MM.1S (cell line): ENCODE measurements at regions not wholly inside any gene's neighbourhood (a gene's known extent, or its start where the extent isn't known, plus 50 kb on each side); places are given as distances from the start of the nearest gene placed in this dataset.

Experiments
- DNase-seq: peaks from one replicate; pipeline ENCODE4 v3.0.0-alpha.2; 2015
- H2AFZ ChIP-seq: fragments of 300-600 bp; sonication (generic); 2 replicates; pipeline ENCODE4 v1.6.0; 2016; ENCODE audit warnings: antibody characterized with exemption, low read length
- H3F3A ChIP-seq: fragments of 300-600 bp; sonication (generic); 2 replicates; pipeline ENCODE4 v1.6.1; 2016; ENCODE audit warnings: mild to moderate bottlenecking, antibody characterized with exemption, low read length, moderate library complexity, mixed read lengths; ENCODE audit not compliant: insufficient read depth
- H3K27ac ChIP-seq: fragments of 300-600 bp; sonication (generic); 2 replicates; pipeline ENCODE4 v1.5.1; 2016; ENCODE audit warnings: mild to moderate bottlenecking, low read length
- H3K27me3 ChIP-seq: fragments of 300-600 bp; sonication (generic); replicated peaks from 2 replicates; pipeline ENCODE4 v1.6.0; 2016; ENCODE audit warnings: low read length; ENCODE audit not compliant: insufficient read depth
- H3K36me3 ChIP-seq: fragments of 300-600 bp; sonication (generic); replicated peaks from 2 replicates; pipeline ENCODE4 v1.6.1; 2016; ENCODE audit warnings: mild to moderate bottlenecking, low read length, mixed read lengths; ENCODE audit not compliant: insufficient read depth
- H3K4me1 ChIP-seq: fragments of 300-600 bp; sonication (generic); 2 replicates; pipeline ENCODE4 v1.6.1; 2016; ENCODE audit warnings: low read length, mixed read lengths
- H3K4me2 ChIP-seq: fragments of 300-600 bp; sonication (generic); 2 replicates; pipeline ENCODE4 v1.6.0; 2016; ENCODE audit warnings: low read depth, low read length
- H3K4me3 ChIP-seq: fragments of 300-600 bp; sonication (generic); 2 replicates; pipeline ENCODE4 v1.5.1; 2016; ENCODE audit warnings: low read length, mixed read lengths
- H3K79me2 ChIP-seq: fragments of 300-600 bp; sonication (generic); 2 replicates; pipeline ENCODE4 v1.6.1; 2016; ENCODE audit warnings: mixed run types, low read length, mixed read lengths
- H3K9ac ChIP-seq: fragments of 300-600 bp; sonication (generic); 2 replicates; pipeline ENCODE4 v1.6.1; 2016; ENCODE audit warnings: low read length, mixed read lengths
- H3K9me2 ChIP-seq: fragments of 300-600 bp; sonication (generic); replicated peaks from 2 replicates; pipeline ENCODE4 v1.6.1; 2016; ENCODE audit warnings: mild to moderate bottlenecking, low read length, mixed read lengths; ENCODE audit not compliant: insufficient read depth
- H3K9me3 ChIP-seq: fragments of 300-600 bp; sonication (generic); replicated peaks from 2 replicates; pipeline ENCODE4 v1.6.1; 2016; ENCODE audit warnings: mild to moderate bottlenecking, low read length, mixed read lengths; ENCODE audit not compliant: insufficient read depth
- H4K20me1 ChIP-seq: fragments of 300-600 bp; sonication (generic); 2 replicates; pipeline ENCODE4 v1.6.1; 2016; ENCODE audit warnings: mild to moderate bottlenecking, low read length, moderate library complexity, mixed read lengths; ENCODE audit not compliant: insufficient read depth
- EZH2 ChIP-seq: fragments of 300-600 bp; sonication (generic); optimal IDR thresholded peaks from 2 replicates; pipeline ENCODE3; 2017; ENCODE audit warnings: low read depth, mild to moderate bottlenecking, antibody characterized with exemption, low read length, mixed read lengths
- EZH2phosphoT487 ChIP-seq: fragments of 300-600 bp; sonication (generic); IDR thresholded peaks from 2 replicates; pipeline ENCODE4 v1.6.1; 2018; ENCODE audit warnings: antibody characterized with exemption, low read length
- TF ChIP-seq, protein P1 (sequence below): fragments of 300-600 bp; sonication (generic); IDR thresholded peaks from 2 replicates; pipeline ENCODE4 v1.5.1; 2016; ENCODE audit warnings: antibody characterized with exemption, low read length, mixed read lengths

DNA sequence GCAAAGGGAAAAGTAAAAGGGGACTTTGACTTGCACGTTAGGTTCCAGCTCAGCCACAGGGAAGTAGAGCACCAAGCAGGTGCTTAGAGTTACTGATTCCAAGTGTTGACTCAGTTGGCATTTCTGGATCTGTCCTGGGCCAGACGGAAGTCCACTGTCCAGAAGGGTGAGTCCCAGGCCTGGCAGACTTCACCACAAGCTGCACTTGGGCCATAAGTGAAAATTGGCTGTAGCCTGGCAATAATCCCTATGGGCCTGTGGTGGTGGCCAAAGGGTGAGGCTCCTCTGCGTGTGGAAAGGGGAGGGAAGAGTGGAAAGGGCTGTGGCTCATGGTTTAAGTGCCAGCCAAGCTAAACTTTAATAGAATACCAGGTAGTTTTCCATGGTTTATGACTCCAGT is 121.5 kb downstream of the DTWD1 start:
- no peaks in the 10 kb centered on the region for H3K9me2 ChIP-seq
- DNase-seq = no peak
- H3K4me1 ChIP-seq = no peaks in the 10 kb centered on the region
- H2AFZ ChIP-seq = no peak overlapping the region
- H3K27ac ChIP-seq = no peak overlapping the region
- H3K27me3 ChIP-seq = no peaks in the 10 kb centered on the region
- no peak overlapping the region for H3K9ac ChIP-seq
- no peaks in the 10 kb centered on the region for H4K20me1 ChIP-seq
- H3K79me2 ChIP-seq = no peaks in the 10 kb centered on the region
- H3K4me3 ChIP-seq = no peak overlapping the region
- TF ChIP-seq EZH2 (no peak), EZH2phosphoT487 (no peak)
- TF ChIP-seq, protein P1, sequence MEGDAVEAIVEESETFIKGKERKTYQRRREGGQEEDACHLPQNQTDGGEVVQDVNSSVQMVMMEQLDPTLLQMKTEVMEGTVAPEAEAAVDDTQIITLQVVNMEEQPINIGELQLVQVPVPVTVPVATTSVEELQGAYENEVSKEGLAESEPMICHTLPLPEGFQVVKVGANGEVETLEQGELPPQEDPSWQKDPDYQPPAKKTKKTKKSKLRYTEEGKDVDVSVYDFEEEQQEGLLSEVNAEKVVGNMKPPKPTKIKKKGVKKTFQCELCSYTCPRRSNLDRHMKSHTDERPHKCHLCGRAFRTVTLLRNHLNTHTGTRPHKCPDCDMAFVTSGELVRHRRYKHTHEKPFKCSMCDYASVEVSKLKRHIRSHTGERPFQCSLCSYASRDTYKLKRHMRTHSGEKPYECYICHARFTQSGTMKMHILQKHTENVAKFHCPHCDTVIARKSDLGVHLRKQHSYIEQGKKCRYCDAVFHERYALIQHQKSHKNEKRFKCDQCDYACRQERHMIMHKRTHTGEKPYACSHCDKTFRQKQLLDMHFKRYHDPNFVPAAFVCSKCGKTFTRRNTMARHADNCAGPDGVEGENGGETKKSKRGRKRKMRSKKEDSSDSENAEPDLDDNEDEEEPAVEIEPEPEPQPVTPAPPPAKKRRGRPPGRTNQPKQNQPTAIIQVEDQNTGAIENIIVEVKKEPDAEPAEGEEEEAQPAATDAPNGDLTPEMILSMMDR = no peak
- no peaks in the 10 kb centered on the region for H3K36me3 ChIP-seq
- no peak overlapping the region for H3K4me2 ChIP-seq
- no peaks in the 10 kb centered on the region for H3K9me3 ChIP-seq
- no peaks in the 10 kb centered on the region for H3F3A ChIP-seq

DNA sequence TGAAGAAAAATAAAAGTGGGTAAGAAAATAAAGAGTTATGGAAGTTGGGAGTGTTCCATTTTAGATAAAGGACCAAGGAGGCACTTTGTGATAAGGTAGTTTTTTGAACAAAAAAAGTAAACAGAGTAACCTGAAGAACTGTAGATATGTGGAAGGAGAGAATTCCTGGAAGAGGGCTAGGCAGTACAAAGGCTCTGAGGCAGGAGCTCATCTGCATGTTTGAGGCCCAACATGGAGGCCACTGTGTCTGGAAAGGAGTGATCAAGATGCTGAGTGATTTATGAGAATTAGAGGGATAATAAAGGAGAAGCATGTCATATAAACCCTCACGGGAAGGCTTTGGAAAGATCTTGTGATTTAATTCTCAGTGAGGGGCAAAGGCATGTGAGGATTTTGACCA is 126.5 kb downstream of the DTWD1 start:
- TF ChIP-seq EZH2 (no peak), EZH2phosphoT487 (no peak)
- TF ChIP-seq, protein P1 = no peak
- Histone ChIP-seq H3K9me3 (no peaks in the 10 kb centered on the region), H3K79me2 (no peaks in the 10 kb centered on the region), H4K20me1 (no peaks in the 10 kb centered on the region), H3K9ac (no peak overlapping the region), H3K36me3 (no peaks in the 10 kb centered on the region), H2AFZ (no peak overlapping the region), H3K27me3 (no peaks in the 10 kb centered on the region), H3K9me2 (no peaks in the 10 kb centered on the region), H3K4me1 (no peaks in the 10 kb centered on the region), H3K4me2 (no peak overlapping the region), H3F3A (no peaks in the 10 kb centered on the region), H3K27ac (no peak overlapping the region), H3K4me3 (no peak overlapping the region)
- DNase-seq = no peak

DNA sequence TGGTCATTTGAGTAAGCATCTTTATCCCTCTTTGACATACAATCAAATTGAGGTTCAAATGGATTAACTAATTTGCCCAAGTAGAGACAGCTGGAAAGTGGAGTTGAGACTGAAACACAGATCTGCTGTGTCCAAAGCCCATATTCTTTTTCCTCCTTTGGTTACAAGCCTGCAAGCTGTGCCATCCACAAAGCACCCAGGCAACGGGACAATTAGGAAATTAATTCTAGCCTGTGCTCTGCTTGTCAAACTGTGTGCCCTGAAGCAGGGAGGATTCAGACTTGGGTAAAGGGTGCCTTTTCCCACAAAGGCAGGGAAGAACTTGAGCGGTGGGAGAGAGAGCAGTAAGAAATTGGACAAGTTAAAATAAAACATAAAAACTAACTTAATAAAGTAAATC is 127.9 kb downstream of the DTWD1 start:
- no peaks in the 10 kb centered on the region for H3K9me2 ChIP-seq
- H3K27ac ChIP-seq = no peak overlapping the region
- H3K27me3 ChIP-seq = no peaks in the 10 kb centered on the region
- no peaks in the 10 kb centered on the region for H3K4me1 ChIP-seq
- DNase-seq = no peak
- TF ChIP-seq EZH2 (no peak), EZH2phosphoT487 (no peak)
- TF ChIP-seq, protein P1 = no peak
- H3K79me2 ChIP-seq = no peaks in the 10 kb centered on the region
- H3K9ac ChIP-seq = no peak overlapping the region
- no peak overlapping the region for H2AFZ ChIP-seq
- no peak overlapping the region for H3K4me2 ChIP-seq
- no peaks in the 10 kb centered on the region for H3K36me3 ChIP-seq
- H3K4me3 ChIP-seq = no peak overlapping the region
- no peaks in the 10 kb centered on the region for H3K9me3 ChIP-seq
- no peaks in the 10 kb centered on the region for H3F3A ChIP-seq
- no peaks in the 10 kb centered on the region for H4K20me1 ChIP-seq

DNA sequence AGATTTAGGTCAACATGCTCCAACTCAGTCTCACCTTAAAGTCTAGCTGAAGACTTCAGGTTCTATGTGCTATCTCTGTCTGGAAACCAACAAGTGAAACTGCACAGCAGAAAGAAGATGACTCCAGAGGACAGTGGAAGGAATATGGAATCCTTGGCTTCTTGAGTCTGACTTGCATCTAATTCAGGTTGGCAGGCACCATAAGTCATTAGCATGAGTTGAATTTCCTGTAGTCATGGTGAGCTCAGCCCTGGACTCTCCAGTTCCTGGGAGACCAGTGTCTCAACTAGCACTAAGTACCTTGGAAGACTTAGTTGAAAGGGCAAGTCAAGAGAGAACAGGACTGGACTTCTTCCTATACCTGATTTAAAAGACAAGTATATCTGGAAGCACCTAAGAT is 129.7 kb downstream of the DTWD1 start:
- H3K4me2 ChIP-seq = no peak overlapping the region
- TF ChIP-seq, protein P1 = no peak
- no peak for TF ChIP-seq EZH2
- no peak for TF ChIP-seq EZH2phosphoT487
- H2AFZ ChIP-seq = no peak overlapping the region
- H4K20me1 ChIP-seq = no peaks in the 10 kb centered on the region
- no peaks in the 10 kb centered on the region for H3K79me2 ChIP-seq
- H3K27me3 ChIP-seq = no peaks in the 10 kb centered on the region
- no peak overlapping the region for H3K9ac ChIP-seq
- H3K4me1 ChIP-seq = no peaks in the 10 kb centered on the region
- no peaks in the 10 kb centered on the region for H3K9me3 ChIP-seq
- no peak overlapping the region for H3K4me3 ChIP-seq
- H3K27ac ChIP-seq = no peak overlapping the region
- no peak for DNase-seq
- H3K36me3 ChIP-seq = no peaks in the 10 kb centered on the region
- no peaks in the 10 kb centered on the region for H3K9me2 ChIP-seq
- no peaks in the 10 kb centered on the region for H3F3A ChIP-seq
